HEK293 (cell line): ENCODE measurements at regions not wholly inside any gene's neighbourhood (a gene's known extent, or its start where the extent isn't known, plus 50 kb on each side); places are given as distances from the start of the nearest gene placed in this dataset.

Source experiments
- CTCF ChIA-PET: fragments of 350-600 bp; formaldehyde crosslinking; extraction: SDS; loops from one replicate; lab custom pipeline; 2021; ENCODE audit warnings: antibody characterized with exemption; lab: Yijun Ruan, JAX
- POLR2A ChIA-PET: fragments of 300-600 bp; formaldehyde crosslinking; extraction: SDS; loops from one replicate; lab custom pipeline; 2020; ENCODE audit warnings: antibody characterized with exemption, inconsistent platforms; lab: Yijun Ruan, JAX
- H3K27ac ChIP-seq: fragments of 200-500 bp; sonication (Bioruptor generic); 2 replicates; pipeline ENCODE4 v1.5.1; 2014; ENCODE audit warnings: low read depth, low read length, control low read depth, inconsistent platforms; ENCODE audit errors: extremely low read depth
- H3K36me3 ChIP-seq, 2 experiments: fragments of 200-500 bp in 1 of 2; sonication (Bioruptor generic) in 1 of 2; 1 replicate in 1 of 2; 2 replicates in 1 of 2; pipeline ENCODE4 v1.5.1; 2014 to 2017; ENCODE audit warnings: inconsistent platforms in 2 of 2, low read length in 2 of 2; ENCODE audit not compliant: control insufficient read depth in 2 of 2, insufficient read depth in 1 of 2
- H3K4me1 ChIP-seq: fragments of 200-500 bp; sonication (Bioruptor generic); 2 replicates; pipeline ENCODE4 v1.5.1; 2014; ENCODE audit warnings: mild to moderate bottlenecking, low read length, inconsistent platforms; ENCODE audit not compliant: control insufficient read depth, insufficient read depth
- H3K4me3 ChIP-seq: 2 replicates; pipeline ENCODE4 v1.5.1; 2011; ENCODE audit warnings: low read depth, mild to moderate bottlenecking, control low read depth, low read length, moderate library complexity
- H3K9me3 ChIP-seq: fragments of 200-500 bp; sonication (Bioruptor generic); 2 replicates; pipeline ENCODE4 v1.5.1; 2014; ENCODE audit warnings: low read depth, low read length, inconsistent platforms; ENCODE audit not compliant: control insufficient read depth, insufficient read depth
- HOXA7 ChIP-seq: sonication (generic); formaldehyde crosslinking; IDR thresholded peaks from 2 replicates; pipeline ENCODE4 v1.8.1; 2022; ENCODE audit warnings: missing genetic modification reagents, borderline replicate concordance
- HOXC10 ChIP-seq: sonication (generic); formaldehyde crosslinking; IDR thresholded peaks from 2 replicates; pipeline ENCODE4 v1.8.1; 2023; ENCODE audit warnings: mild to moderate bottlenecking, missing genetic modification reagents
- KLF10 ChIP-seq: fragments of 450-650 bp; IDR thresholded peaks from 2 replicates; pipeline ENCODE4 v1.5.1; 2018; ENCODE audit warnings: missing biosample characterization, mild to moderate bottlenecking, missing genetic modification characterization
- SP7 ChIP-seq: fragments of 450-650 bp; formaldehyde crosslinking; IDR thresholded peaks from 2 replicates; pipeline ENCODE4 v1.5.1; 2016; ENCODE audit warnings: missing biosample characterization, missing genetic modification characterization
- TCF7L2 ChIP-seq: IDR thresholded peaks from 2 replicates; pipeline ENCODE4 v1.6.1; 2011; ENCODE audit warnings: low read depth, mild to moderate bottlenecking, inconsistent platforms, low read length, moderate library complexity, borderline replicate concordance
- WT1 ChIP-seq: fragments of 450-650 bp; formaldehyde crosslinking; IDR thresholded peaks from 2 replicates; pipeline ENCODE4 v1.5.1; 2016; ENCODE audit warnings: missing biosample characterization, missing genetic modification characterization
- ZBTB20 ChIP-seq: fragments of 450-650 bp; formaldehyde crosslinking; IDR thresholded peaks from 2 replicates; pipeline ENCODE4 v1.5.1; 2016; ENCODE audit warnings: missing biosample characterization, missing genetic modification characterization
- ZNF114 ChIP-seq: fragments of 450-650 bp; formaldehyde crosslinking; IDR thresholded peaks from 2 replicates; pipeline ENCODE4 v1.5.0; 2017; ENCODE audit warnings: missing biosample characterization, missing genetic modification characterization
- ZNF138 ChIP-seq: fragments of 450-650 bp; formaldehyde crosslinking; IDR thresholded peaks from 2 replicates; pipeline ENCODE4 v1.5.1; 2016; ENCODE audit warnings: missing biosample characterization, missing genetic modification characterization, borderline replicate concordance
- ZNF146 ChIP-seq: fragments of 450-650 bp; formaldehyde crosslinking; IDR thresholded peaks from 2 replicates; pipeline ENCODE4 v1.5.1; 2016; ENCODE audit warnings: missing biosample characterization, missing genetic modification characterization
- ZNF155 ChIP-seq: fragments of 450-650 bp; formaldehyde crosslinking; IDR thresholded peaks from 2 replicates; pipeline ENCODE4 v1.5.1; 2016; ENCODE audit warnings: missing biosample characterization, missing genetic modification characterization
- ZNF202 ChIP-seq: fragments of 450-650 bp; formaldehyde crosslinking; IDR thresholded peaks from 2 replicates; pipeline ENCODE4 v1.5.1; 2016; ENCODE audit warnings: missing biosample characterization, missing genetic modification characterization, borderline replicate concordance
- ZNF335 ChIP-seq: fragments of 450-650 bp; formaldehyde crosslinking; conservative IDR thresholded peaks from 2 replicates; pipeline ENCODE4 v1.5.1; 2016; ENCODE audit warnings: missing biosample characterization, missing genetic modification characterization
- ZNF426 ChIP-seq: fragments of 450-650 bp; formaldehyde crosslinking; IDR thresholded peaks from 2 replicates; pipeline ENCODE4 v1.5.1; 2017; ENCODE audit warnings: missing biosample characterization, missing genetic modification characterization, mild to moderate bottlenecking, inconsistent platforms, moderate library complexity
- ZNF433 ChIP-seq: fragments of 450-650 bp; formaldehyde crosslinking; IDR thresholded peaks from 2 replicates; pipeline ENCODE4 v1.5.1; 2016; ENCODE audit warnings: missing biosample characterization, missing genetic modification characterization, low read depth
- ZNF530 ChIP-seq: fragments of 450-650 bp; formaldehyde crosslinking; IDR thresholded peaks from 2 replicates; pipeline ENCODE4 v1.5.1; 2016; ENCODE audit warnings: low read depth, missing biosample characterization, missing genetic modification characterization
- ZNF549 ChIP-seq: fragments of 450-650 bp; IDR thresholded peaks from 2 replicates; pipeline ENCODE4 v1.5.1; 2018; ENCODE audit warnings: missing biosample characterization, missing genetic modification characterization, mild to moderate bottlenecking, inconsistent platforms, moderate library complexity
- ZNF600 ChIP-seq: fragments of 450-650 bp; formaldehyde crosslinking; IDR thresholded peaks from 2 replicates; pipeline ENCODE4 v1.5.1; 2016; ENCODE audit warnings: missing biosample characterization, missing genetic modification characterization
- ZNF624 ChIP-seq: fragments of 450-650 bp; formaldehyde crosslinking; IDR thresholded peaks from 2 replicates; pipeline ENCODE4 v1.5.1; 2017; ENCODE audit warnings: missing biosample characterization, missing genetic modification characterization
- ZNF626 ChIP-seq: fragments of 450-650 bp; sonication (Bioruptor Pico); formaldehyde crosslinking; IDR thresholded peaks from 2 replicates; pipeline ENCODE4 v1.5.1; 2018; ENCODE audit warnings: missing biosample characterization, missing genetic modification characterization, inconsistent platforms
- ZNF629 ChIP-seq: fragments of 450-650 bp; formaldehyde crosslinking; IDR thresholded peaks from 2 replicates; pipeline ENCODE4 v1.5.1; 2017; ENCODE audit warnings: missing biosample characterization, missing genetic modification characterization
- ZNF654 ChIP-seq: fragments of 450-650 bp; formaldehyde crosslinking; IDR thresholded peaks from 2 replicates; pipeline ENCODE4 v1.5.1; 2016; ENCODE audit warnings: low read depth, missing biosample characterization, missing genetic modification characterization
- ZNF658 ChIP-seq: fragments of 450-650 bp; formaldehyde crosslinking; IDR thresholded peaks from 2 replicates; pipeline ENCODE4; 2016; ENCODE audit warnings: missing biosample characterization, missing genetic modification characterization
- ZNF776 ChIP-seq: fragments of 450-650 bp; formaldehyde crosslinking; IDR thresholded peaks from 2 replicates; pipeline ENCODE4 v1.5.0; 2017; ENCODE audit warnings: missing biosample characterization, missing genetic modification characterization, borderline replicate concordance
- ZNF830 ChIP-seq: fragments of 450-650 bp; IDR thresholded peaks from 2 replicates; pipeline ENCODE4 v1.5.0; 2018; ENCODE audit warnings: missing biosample characterization, missing genetic modification characterization, low read depth, mild to moderate bottlenecking, moderate library complexity
- TF ChIP-seq, protein P1 (sequence below): fragments of 450-650 bp; formaldehyde crosslinking; IDR thresholded peaks from 2 replicates; pipeline ENCODE4 v1.5.1; 2016; ENCODE audit warnings: missing biosample characterization, missing genetic modification characterization
- TF ChIP-seq, protein P2 (sequence below): fragments of 450-650 bp; formaldehyde crosslinking; IDR thresholded peaks from 2 replicates; pipeline ENCODE4 v1.5.1; 2017; ENCODE audit warnings: missing biosample characterization, missing genetic modification characterization

DNA sequence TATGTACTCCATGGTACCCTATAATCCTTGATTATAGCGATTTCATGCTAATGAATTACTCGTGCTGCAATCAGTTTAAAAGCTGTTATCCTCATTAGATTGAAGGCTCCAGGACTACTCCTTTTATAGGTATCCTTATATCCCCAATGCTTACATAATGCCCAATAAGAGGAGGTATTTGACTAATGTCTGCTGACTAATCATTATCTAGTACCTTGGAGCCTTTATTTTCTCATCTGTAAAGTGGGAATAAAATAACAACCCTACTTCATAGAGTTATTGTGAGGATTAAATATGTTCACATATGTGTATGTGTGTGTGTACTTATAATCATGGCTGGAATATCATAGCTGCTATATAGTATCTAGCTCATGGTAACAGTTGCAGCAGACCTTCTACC is 1031.5 kb downstream of the CDH11 start:
- ChIA-PET POLR2A (interaction anchor here (0.6 kb wide), 1 partner anchor 15 kb away, joined by 6 read pairs; no protein-coding TSS in a partner anchor), CTCF (interaction anchor here (0.7 to 1.0 kb wide), 2 partner anchors 13 to 503 kb away, joined by 3 read pairs; no protein-coding TSS in a partner anchor)
- TF ChIP-seq ZNF138 (tag by site-specific recombination): no peak
- no peak for TF ChIP-seq ZNF830 (tag by site-specific recombination)
- no peak for TF ChIP-seq ZNF776 (tag by site-specific recombination)
- TF ChIP-seq KLF10 (tag by site-specific recombination): no peak
- TF ChIP-seq ZNF335 (tag by site-specific recombination): no peak
- TF ChIP-seq SP7 (tag by site-specific recombination): no peak
- TF ChIP-seq ZNF202: no peak
- no peak for TF ChIP-seq ZNF658 (tag by site-specific recombination)
- TF ChIP-seq ZNF155 (tag by site-specific recombination): no peak
- TF ChIP-seq HOXC10 (CRISPR knock-in tag): no peak

DNA sequence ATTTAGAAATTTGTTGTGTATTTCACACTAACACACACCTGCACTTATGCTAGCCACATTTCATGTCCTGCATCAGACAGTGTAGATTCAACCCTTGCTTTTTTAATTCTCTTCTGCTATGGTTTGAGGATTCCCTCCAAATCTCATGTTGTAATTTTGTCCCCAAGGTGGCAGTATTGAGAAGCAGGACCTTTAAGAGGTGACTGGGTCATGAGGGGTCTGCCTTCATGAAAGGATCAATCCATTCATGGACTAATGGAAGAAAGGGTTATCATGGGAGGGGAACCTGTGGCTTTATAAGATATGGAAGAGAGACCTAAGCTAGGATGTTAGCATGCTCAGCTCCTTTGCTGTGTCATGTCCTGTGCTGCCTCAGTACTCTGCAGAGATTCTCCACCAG is 1032.2 kb downstream of the CDH11 start:
- ChIA-PET CTCF (interaction anchor here (0.7 to 1.0 kb wide), 2 partner anchors 12 to 504 kb away, joined by 3 read pairs; no protein-coding TSS in a partner anchor), POLR2A (interaction anchor here (0.6 kb wide), 1 partner anchor 15 kb away, joined by 6 read pairs; no protein-coding TSS in a partner anchor)
- no peak for TF ChIP-seq ZNF530 (tag by site-specific recombination)
- TF ChIP-seq WT1 (tag by site-specific recombination): no peak
- TF ChIP-seq ZNF335 (tag by site-specific recombination): no peak
- TF ChIP-seq, protein P1, sequence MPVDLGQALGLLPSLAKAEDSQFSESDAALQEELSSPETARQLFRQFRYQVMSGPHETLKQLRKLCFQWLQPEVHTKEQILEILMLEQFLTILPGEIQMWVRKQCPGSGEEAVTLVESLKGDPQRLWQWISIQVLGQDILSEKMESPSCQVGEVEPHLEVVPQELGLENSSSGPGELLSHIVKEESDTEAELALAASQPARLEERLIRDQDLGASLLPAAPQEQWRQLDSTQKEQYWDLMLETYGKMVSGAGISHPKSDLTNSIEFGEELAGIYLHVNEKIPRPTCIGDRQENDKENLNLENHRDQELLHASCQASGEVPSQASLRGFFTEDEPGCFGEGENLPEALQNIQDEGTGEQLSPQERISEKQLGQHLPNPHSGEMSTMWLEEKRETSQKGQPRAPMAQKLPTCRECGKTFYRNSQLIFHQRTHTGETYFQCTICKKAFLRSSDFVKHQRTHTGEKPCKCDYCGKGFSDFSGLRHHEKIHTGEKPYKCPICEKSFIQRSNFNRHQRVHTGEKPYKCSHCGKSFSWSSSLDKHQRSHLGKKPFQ (tag by site-specific recombination): no peak
- TF ChIP-seq TCF7L2: no peak
- TF ChIP-seq ZNF426 (tag by site-specific recombination): no peak
- no peak for TF ChIP-seq ZNF654
- no peak for TF ChIP-seq HOXA7 (CRISPR knock-in tag)
- TF ChIP-seq ZBTB20 (tag by site-specific recombination): no peak
- TF ChIP-seq ZNF626 (tag by site-specific recombination): no peak
- TF ChIP-seq ZNF629 (tag by site-specific recombination): no peak
- TF ChIP-seq ZNF114: no peak
- TF ChIP-seq ZNF600 (tag by site-specific recombination): no peak
- no peak for TF ChIP-seq ZNF433
- TF ChIP-seq, protein P2, sequence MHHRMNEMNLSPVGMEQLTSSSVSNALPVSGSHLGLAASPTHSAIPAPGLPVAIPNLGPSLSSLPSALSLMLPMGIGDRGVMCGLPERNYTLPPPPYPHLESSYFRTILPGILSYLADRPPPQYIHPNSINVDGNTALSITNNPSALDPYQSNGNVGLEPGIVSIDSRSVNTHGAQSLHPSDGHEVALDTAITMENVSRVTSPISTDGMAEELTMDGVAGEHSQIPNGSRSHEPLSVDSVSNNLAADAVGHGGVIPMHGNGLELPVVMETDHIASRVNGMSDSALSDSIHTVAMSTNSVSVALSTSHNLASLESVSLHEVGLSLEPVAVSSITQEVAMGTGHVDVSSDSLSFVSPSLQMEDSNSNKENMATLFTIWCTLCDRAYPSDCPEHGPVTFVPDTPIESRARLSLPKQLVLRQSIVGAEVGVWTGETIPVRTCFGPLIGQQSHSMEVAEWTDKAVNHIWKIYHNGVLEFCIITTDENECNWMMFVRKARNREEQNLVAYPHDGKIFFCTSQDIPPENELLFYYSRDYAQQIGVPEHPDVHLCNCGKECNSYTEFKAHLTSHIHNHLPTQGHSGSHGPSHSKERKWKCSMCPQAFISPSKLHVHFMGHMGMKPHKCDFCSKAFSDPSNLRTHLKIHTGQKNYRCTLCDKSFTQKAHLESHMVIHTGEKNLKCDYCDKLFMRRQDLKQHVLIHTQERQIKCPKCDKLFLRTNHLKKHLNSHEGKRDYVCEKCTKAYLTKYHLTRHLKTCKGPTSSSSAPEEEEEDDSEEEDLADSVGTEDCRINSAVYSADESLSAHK (tag by site-specific recombination): no peak
- TF ChIP-seq ZNF549 (tag by site-specific recombination): no peak
- TF ChIP-seq ZNF624 (tag by site-specific recombination): no peak
- no peak for TF ChIP-seq ZNF146 (tag by site-specific recombination)

More for the DNA sequence above, 1031.5 kb downstream of the CDH11 start:
- H3K4me1 ChIP-seq: no peaks in the 10 kb centered on the region
- H3K9me3 ChIP-seq: no peaks in the 10 kb centered on the region
- H3K27ac ChIP-seq: no peak overlapping the region
- H3K4me3 ChIP-seq: no peak overlapping the region
- H3K36me3 ChIP-seq: no peaks in the 10 kb centered on the region

More for the DNA sequence above, 1032.2 kb downstream of the CDH11 start:
- Histone ChIP-seq H3K4me1 (no peaks in the 10 kb centered on the region), H3K4me3 (no peak overlapping the region), H3K9me3 (no peaks in the 10 kb centered on the region), H3K36me3 (no peaks in the 10 kb centered on the region), H3K27ac (no peak overlapping the region)
